ENCODE measurements at regions not wholly inside any gene's neighbourhood (a gene's known extent, or its start where the extent isn't known, plus 50 kb on each side); places are given as distances from the start of the nearest gene placed in this dataset.

DNA sequence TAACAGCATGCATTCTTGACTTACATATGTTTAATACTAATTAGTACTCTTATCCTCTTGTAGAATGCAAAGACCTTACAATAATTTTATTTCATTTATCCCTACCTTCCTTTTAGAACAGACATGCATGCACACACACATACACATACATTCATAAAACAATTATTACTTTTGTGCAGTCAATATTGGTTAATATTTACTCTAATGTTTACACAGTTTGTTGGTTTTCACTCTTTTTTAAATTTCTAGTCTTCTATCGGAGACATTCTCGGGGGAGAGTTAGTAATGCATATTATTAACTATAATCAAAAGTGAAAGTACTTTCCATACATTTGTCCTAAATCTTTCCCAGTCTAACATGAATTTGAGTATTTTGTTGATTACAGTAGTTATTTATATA, 317.7 kb upstream of the DPH6 start:
- H3K9ac ChIP-seq (ENCODE audit: low read depth in 1 of 2, low read length in 2 of 2), result no peak overlapping the region
- no peaks in the 10 kb centered on the region for H3K9me3 ChIP-seq (ENCODE audit: control insufficient read depth in 1 of 2, low read length in 2 of 2)
- no peaks in the 10 kb centered on the region for H3K36me3 ChIP-seq (ENCODE audit: control insufficient read depth in 1 of 2, insufficient read depth in 2 of 2, low read length in 2 of 2)
- no peak overlapping the region for H3K27ac ChIP-seq (ENCODE audit: low read depth, low read length)
- H3K4me1 ChIP-seq (ENCODE audit: control insufficient read depth in 1 of 2, insufficient read depth in 2 of 2, low read length in 2 of 2), result no peaks in the 10 kb centered on the region
- H3K4me3 ChIP-seq (ENCODE audit: low read depth in 1 of 2, low read length in 2 of 2), result no peak overlapping the region
- no peaks in the 10 kb centered on the region for H3K27me3 ChIP-seq (ENCODE audit: control insufficient read depth in 1 of 2, insufficient read depth in 2 of 2, low read length in 2 of 2)

DNA sequence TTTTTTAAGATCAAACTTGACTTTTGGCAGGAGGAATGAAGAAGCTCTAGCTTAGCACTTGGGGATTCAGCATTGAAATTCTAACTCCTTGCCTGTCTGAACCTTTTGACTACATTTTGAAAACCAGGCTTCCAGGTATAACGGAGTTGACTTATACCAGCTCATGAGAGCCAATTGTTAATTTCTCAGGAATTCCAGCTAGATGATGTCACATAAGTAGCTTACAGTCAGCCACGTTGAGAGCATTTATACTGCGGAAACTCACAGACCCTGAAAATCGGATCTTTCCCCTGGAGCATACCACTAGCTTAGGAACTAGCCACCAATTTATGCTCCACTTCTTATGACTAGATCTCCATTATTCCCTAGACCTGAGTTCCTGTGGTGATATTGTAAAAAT, 321.4 kb upstream of the DPH6 start:
- no peak overlapping the region for H3K9ac ChIP-seq (ENCODE audit: low read depth in 1 of 2, low read length in 2 of 2)

DNA sequence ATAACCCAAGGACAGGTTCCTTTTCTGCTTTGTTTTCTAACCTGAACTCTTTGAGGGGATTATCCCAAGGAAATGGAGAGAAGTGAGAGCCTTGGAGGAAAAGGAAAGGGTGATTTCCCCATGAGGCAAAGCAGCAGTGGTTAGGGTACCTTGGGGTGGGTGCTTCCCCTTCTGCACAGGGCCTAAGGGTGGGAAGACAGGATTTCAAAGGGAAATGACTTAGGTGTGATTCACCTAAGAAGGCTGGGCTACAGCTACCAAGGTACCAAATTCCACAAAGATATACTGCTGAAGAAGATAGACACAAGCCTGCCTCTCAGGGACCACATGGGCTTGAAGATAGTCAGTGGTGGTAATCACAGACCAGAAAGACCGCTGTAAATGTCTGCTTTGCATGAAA, 325.3 kb upstream of the DPH6 start:
- Histone ChIP-seq H3K9ac (ENCODE audit: low read depth in 1 of 2, low read length in 2 of 2) (no peak overlapping the region), H3K27me3 (ENCODE audit: control insufficient read depth in 1 of 2, insufficient read depth in 2 of 2, low read length in 2 of 2) (no peaks in the 10 kb centered on the region), H3K36me3 (ENCODE audit: control insufficient read depth in 1 of 2, insufficient read depth in 2 of 2, low read length in 2 of 2) (no peaks in the 10 kb centered on the region), H3K4me1 (ENCODE audit: control insufficient read depth in 1 of 2, insufficient read depth in 2 of 2, low read length in 2 of 2) (no peaks in the 10 kb centered on the region), H3K9me3 (ENCODE audit: control insufficient read depth in 1 of 2, low read length in 2 of 2) (no peaks in the 10 kb centered on the region), H3K27ac (ENCODE audit: low read depth, low read length) (no peak overlapping the region), H3K4me3 (ENCODE audit: low read depth in 1 of 2, low read length in 2 of 2) (no peak overlapping the region)

More for the DNA sequence above, 321.4 kb upstream of the DPH6 start:
- Histone ChIP-seq H3K27ac (ENCODE audit: low read depth, low read length) (no peak overlapping the region), H3K4me3 (ENCODE audit: low read depth in 1 of 2, low read length in 2 of 2) (no peak overlapping the region), H3K36me3 (ENCODE audit: control insufficient read depth in 1 of 2, insufficient read depth in 2 of 2, low read length in 2 of 2) (no peaks in the 10 kb centered on the region), H3K4me1 (ENCODE audit: control insufficient read depth in 1 of 2, insufficient read depth in 2 of 2, low read length in 2 of 2) (no peaks in the 10 kb centered on the region), H3K27me3 (ENCODE audit: control insufficient read depth in 1 of 2, insufficient read depth in 2 of 2, low read length in 2 of 2) (no peaks in the 10 kb centered on the region), H3K9me3 (ENCODE audit: control insufficient read depth in 1 of 2, low read length in 2 of 2) (no peaks in the 10 kb centered on the region)

DNA sequence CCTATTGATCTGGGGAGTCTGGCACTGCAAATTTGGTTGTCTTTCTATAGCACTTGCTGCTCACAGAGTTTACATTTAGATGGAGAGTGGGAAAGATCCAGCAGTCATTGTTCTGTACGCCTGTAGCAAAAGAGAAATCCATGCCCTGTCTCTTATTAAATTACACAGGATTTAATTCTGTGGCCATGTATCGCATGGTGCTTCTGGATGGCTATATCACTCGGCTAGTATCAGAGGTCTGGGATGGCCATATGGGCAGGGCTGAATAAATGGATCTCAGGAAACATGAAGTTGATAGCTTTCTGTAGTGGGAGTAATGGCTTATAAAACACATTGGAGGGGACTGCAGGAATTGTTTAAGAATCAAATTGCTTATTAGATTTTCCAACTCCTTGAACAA, 325.8 kb upstream of the DPH6 start:
- H3K9me3 ChIP-seq (ENCODE audit: control insufficient read depth in 1 of 2, low read length in 2 of 2), result no peaks in the 10 kb centered on the region
- H3K4me1 ChIP-seq (ENCODE audit: control insufficient read depth in 1 of 2, insufficient read depth in 2 of 2, low read length in 2 of 2), result no peaks in the 10 kb centered on the region
- H3K27ac ChIP-seq (ENCODE audit: low read depth, low read length), result no peak overlapping the region
- no peaks in the 10 kb centered on the region for H3K27me3 ChIP-seq (ENCODE audit: control insufficient read depth in 1 of 2, insufficient read depth in 2 of 2, low read length in 2 of 2)
- no peak overlapping the region for H3K4me3 ChIP-seq (ENCODE audit: low read depth in 1 of 2, low read length in 2 of 2)
- no peak overlapping the region for H3K9ac ChIP-seq (ENCODE audit: low read depth in 1 of 2, low read length in 2 of 2)
- no peaks in the 10 kb centered on the region for H3K36me3 ChIP-seq (ENCODE audit: control insufficient read depth in 1 of 2, insufficient read depth in 2 of 2, low read length in 2 of 2)

DNA sequence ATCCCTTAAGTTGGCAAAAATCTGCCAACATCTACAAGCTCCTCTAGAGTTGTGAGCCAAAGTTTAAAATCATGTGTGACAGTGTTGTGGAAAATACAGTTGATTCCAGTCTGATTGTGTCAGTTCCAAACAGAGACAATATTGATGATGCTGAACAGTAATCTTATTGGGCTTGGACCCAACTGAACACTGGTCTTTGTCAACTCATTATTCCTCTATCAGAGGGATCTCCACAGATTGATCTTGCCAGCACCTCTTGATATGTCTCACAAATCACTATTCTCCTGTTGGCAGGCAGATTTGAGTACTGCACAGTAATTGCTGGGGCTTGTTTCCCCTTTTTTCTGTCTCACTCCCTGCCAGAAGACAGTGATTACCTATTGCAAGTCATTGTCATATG, 326.6 kb upstream of the DPH6 start:
- Histone ChIP-seq H3K36me3 (ENCODE audit: control insufficient read depth in 1 of 2, insufficient read depth in 2 of 2, low read length in 2 of 2) (no peaks in the 10 kb centered on the region), H3K4me3 (ENCODE audit: low read depth in 1 of 2, low read length in 2 of 2) (no peak overlapping the region), H3K27me3 (ENCODE audit: control insufficient read depth in 1 of 2, insufficient read depth in 2 of 2, low read length in 2 of 2) (no peaks in the 10 kb centered on the region), H3K27ac (ENCODE audit: low read depth, low read length) (no peak overlapping the region), H3K4me1 (ENCODE audit: control insufficient read depth in 1 of 2, insufficient read depth in 2 of 2, low read length in 2 of 2) (no peaks in the 10 kb centered on the region), H3K9ac (ENCODE audit: low read depth in 1 of 2, low read length in 2 of 2) (no peak overlapping the region), H3K9me3 (ENCODE audit: control insufficient read depth in 1 of 2, low read length in 2 of 2) (no peaks in the 10 kb centered on the region)

DNA sequence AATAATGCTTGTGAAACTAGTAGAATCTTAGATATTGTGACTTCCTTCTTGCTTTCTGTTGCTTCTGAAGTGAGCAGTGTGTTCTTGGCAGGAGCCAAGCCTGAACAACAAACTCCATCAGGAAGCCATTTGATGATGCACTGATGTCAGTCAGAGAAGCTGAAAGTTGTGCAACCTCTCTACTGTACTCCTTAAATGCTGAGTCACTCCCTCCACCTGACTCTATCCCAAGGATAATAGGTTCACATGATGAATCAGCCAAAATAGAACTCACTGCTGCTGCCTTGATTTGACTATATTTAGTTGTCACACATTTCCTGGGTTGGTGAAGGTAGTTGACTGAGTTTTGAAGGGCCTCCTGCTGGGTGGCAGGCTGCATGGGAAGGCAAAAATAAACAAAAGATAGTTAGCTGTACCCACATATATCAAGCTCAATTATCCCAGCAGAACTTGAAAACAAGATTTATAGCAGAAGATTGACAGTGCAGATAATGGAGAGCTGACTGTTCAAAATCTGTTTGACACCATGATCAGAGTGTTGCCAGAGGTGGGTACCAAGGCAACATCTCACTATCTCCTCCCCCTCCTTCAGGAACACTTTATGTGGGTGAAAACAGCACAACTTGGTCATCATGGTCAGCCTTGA, 328.4 kb upstream of the DPH6 start:
- H3K9ac ChIP-seq (ENCODE audit: low read depth in 1 of 2, low read length in 2 of 2), result no peak overlapping the region
- no peak overlapping the region for H3K4me3 ChIP-seq (ENCODE audit: low read depth in 1 of 2, low read length in 2 of 2)
- H3K27me3 ChIP-seq (ENCODE audit: control insufficient read depth in 1 of 2, insufficient read depth in 2 of 2, low read length in 2 of 2), result no peaks in the 10 kb centered on the region
- no peak overlapping the region for H3K27ac ChIP-seq (ENCODE audit: low read depth, low read length)
- no peaks in the 10 kb centered on the region for H3K36me3 ChIP-seq (ENCODE audit: control insufficient read depth in 1 of 2, insufficient read depth in 2 of 2, low read length in 2 of 2)
- H3K9me3 ChIP-seq (ENCODE audit: control insufficient read depth in 1 of 2, low read length in 2 of 2), result no peaks in the 10 kb centered on the region
- no peaks in the 10 kb centered on the region for H3K4me1 ChIP-seq (ENCODE audit: control insufficient read depth in 1 of 2, insufficient read depth in 2 of 2, low read length in 2 of 2)

DNA sequence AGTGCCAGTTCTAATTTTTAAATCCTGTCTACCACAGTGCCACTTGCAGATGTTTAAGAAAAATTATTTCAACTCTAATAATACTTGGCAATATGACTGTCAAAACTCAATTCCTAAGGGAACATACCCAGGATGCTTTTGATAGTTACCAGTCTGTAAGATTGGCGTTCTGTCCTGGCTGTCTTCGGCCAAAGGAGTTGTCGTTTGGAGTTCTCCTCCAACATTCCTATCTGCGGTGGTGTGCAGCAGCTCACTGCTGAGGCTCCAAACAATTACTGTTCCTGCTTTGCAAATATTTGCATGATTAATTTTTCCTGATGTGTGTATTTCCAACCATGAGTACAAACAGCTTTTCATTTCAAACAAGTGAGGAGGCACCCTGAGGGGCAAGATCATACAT, 330.8 kb upstream of the DPH6 start:
- Histone ChIP-seq H3K9ac (ENCODE audit: low read depth in 1 of 2, low read length in 2 of 2) (no peak overlapping the region), H3K4me3 (ENCODE audit: low read depth in 1 of 2, low read length in 2 of 2) (no peak overlapping the region), H3K27me3 (ENCODE audit: control insufficient read depth in 1 of 2, insufficient read depth in 2 of 2, low read length in 2 of 2) (no peaks in the 10 kb centered on the region), H3K4me1 (ENCODE audit: control insufficient read depth in 1 of 2, insufficient read depth in 2 of 2, low read length in 2 of 2) (no peaks in the 10 kb centered on the region), H3K27ac (ENCODE audit: low read depth, low read length) (no peak overlapping the region), H3K36me3 (ENCODE audit: control insufficient read depth in 1 of 2, insufficient read depth in 2 of 2, low read length in 2 of 2) (no peaks in the 10 kb centered on the region), H3K9me3 (ENCODE audit: control insufficient read depth in 1 of 2, low read length in 2 of 2) (no peaks in the 10 kb centered on the region)

DNA sequence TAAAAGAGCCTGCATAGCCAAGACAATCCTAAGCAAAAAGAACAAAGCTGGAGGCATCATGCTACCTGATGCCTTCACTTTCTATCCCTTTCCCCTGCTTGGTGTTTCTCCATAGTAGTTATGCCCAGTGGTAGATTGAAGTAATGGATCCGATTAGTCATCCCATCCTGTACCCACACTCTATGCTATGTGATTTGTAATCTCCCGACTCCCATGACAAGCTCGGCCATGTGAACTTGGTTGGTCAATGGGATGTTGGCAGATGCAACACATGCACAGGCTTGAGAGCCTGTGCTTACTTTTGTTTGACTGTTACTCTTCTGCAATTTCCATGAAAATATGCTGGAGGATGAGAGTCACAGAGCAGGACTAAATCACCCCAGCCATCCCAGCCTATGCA, 334.9 kb upstream of the DPH6 start:
- Histone ChIP-seq H3K4me1 (ENCODE audit: control insufficient read depth in 1 of 2, insufficient read depth in 2 of 2, low read length in 2 of 2) (no peaks in the 10 kb centered on the region), H3K9ac (ENCODE audit: low read depth in 1 of 2, low read length in 2 of 2) (no peak overlapping the region), H3K27ac (ENCODE audit: low read depth, low read length) (no peak overlapping the region), H3K27me3 (ENCODE audit: control insufficient read depth in 1 of 2, insufficient read depth in 2 of 2, low read length in 2 of 2) (no peaks in the 10 kb centered on the region), H3K36me3 (ENCODE audit: control insufficient read depth in 1 of 2, insufficient read depth in 2 of 2, low read length in 2 of 2) (no peaks in the 10 kb centered on the region), H3K9me3 (ENCODE audit: control insufficient read depth in 1 of 2, low read length in 2 of 2) (no peaks in the 10 kb centered on the region), H3K4me3 (ENCODE audit: low read depth in 1 of 2, low read length in 2 of 2) (no peak overlapping the region)

DNA sequence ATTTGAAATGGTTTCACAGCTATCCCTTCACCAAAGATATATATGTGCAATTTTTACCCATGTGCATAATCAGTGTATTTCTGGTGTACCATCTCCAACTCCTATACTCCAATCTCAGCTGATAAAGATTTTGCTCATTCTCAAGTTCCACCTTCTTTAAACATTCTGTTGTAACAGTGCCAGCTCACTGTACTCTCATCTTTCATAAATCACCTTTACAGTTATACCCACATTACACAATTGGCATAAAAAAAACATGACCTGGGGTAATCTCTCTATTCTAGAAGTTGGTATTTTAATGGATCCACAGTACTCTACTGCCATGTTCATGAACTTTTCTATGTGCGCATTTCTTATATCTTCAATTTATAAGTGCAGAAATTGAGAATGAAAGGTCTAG, 339.9 kb upstream of the DPH6 start:
- no peaks in the 10 kb centered on the region for H3K27me3 ChIP-seq (ENCODE audit: control insufficient read depth in 1 of 2, insufficient read depth in 2 of 2, low read length in 2 of 2)
- no peaks in the 10 kb centered on the region for H3K4me1 ChIP-seq (ENCODE audit: control insufficient read depth in 1 of 2, insufficient read depth in 2 of 2, low read length in 2 of 2)
- no peaks in the 10 kb centered on the region for H3K9me3 ChIP-seq (ENCODE audit: control insufficient read depth in 1 of 2, low read length in 2 of 2)
- H3K4me3 ChIP-seq (ENCODE audit: low read depth in 1 of 2, low read length in 2 of 2), result no peak overlapping the region
- H3K27ac ChIP-seq (ENCODE audit: low read depth, low read length), result no peak overlapping the region
- H3K9ac ChIP-seq (ENCODE audit: low read depth in 1 of 2, low read length in 2 of 2), result no peak overlapping the region
- no peaks in the 10 kb centered on the region for H3K36me3 ChIP-seq (ENCODE audit: control insufficient read depth in 1 of 2, insufficient read depth in 2 of 2, low read length in 2 of 2)

DNA sequence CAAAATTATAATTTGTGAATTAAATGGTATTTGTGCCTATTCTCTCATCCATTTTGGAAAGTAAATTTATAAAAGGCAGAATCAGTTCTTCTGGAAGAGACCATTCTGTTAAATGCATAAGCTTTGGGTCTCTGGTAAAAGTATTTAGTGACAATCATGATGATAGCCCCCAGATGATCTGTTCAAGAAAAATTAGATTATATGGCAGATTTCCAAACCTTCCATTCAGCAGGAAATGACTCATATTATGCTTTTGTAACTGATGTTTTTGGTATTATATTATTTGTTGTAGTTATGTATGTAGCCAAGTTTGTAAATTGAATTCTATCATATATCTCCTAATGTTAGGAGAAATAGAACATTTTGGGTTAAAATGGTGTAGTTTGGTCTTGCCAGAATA, 340.8 kb upstream of the DPH6 start:
- H3K27ac ChIP-seq (ENCODE audit: low read depth, low read length), result no peak overlapping the region
- H3K4me1 ChIP-seq (ENCODE audit: control insufficient read depth in 1 of 2, insufficient read depth in 2 of 2, low read length in 2 of 2), result no peaks in the 10 kb centered on the region
- H3K27me3 ChIP-seq (ENCODE audit: control insufficient read depth in 1 of 2, insufficient read depth in 2 of 2, low read length in 2 of 2), result no peaks in the 10 kb centered on the region
- no peak overlapping the region for H3K4me3 ChIP-seq (ENCODE audit: low read depth in 1 of 2, low read length in 2 of 2)
- no peak overlapping the region for H3K9ac ChIP-seq (ENCODE audit: low read depth in 1 of 2, low read length in 2 of 2)
- no peaks in the 10 kb centered on the region for H3K9me3 ChIP-seq (ENCODE audit: control insufficient read depth in 1 of 2, low read length in 2 of 2)
- no peaks in the 10 kb centered on the region for H3K36me3 ChIP-seq (ENCODE audit: control insufficient read depth in 1 of 2, insufficient read depth in 2 of 2, low read length in 2 of 2)

DNA sequence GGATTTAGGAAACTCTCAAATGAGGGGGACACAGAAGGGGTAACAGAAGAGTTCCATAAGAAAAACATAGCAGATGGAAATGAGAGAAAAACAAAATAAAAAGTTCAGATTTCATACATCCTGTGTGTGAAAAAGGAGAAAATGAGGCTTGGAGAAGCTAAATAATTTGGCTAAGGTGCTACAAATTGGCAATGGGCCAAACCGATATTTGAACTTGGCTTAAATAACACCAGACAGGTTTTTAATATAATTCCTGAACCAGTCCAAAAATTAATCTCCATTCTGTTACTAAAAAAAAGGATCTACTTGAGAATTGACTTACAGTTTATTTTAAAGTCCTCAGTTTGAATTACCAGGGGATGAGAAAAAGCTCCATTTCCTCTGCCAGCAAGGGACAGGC, 342.9 kb upstream of the DPH6 start:
- no peak overlapping the region for H3K4me3 ChIP-seq (ENCODE audit: low read depth in 1 of 2, low read length in 2 of 2)
- no peak overlapping the region for H3K27ac ChIP-seq (ENCODE audit: low read depth, low read length)
- no peaks in the 10 kb centered on the region for H3K4me1 ChIP-seq (ENCODE audit: control insufficient read depth in 1 of 2, insufficient read depth in 2 of 2, low read length in 2 of 2)
- H3K9me3 ChIP-seq (ENCODE audit: control insufficient read depth in 1 of 2, low read length in 2 of 2), result no peaks in the 10 kb centered on the region
- H3K9ac ChIP-seq (ENCODE audit: low read depth in 1 of 2, low read length in 2 of 2), result no peak overlapping the region
- H3K27me3 ChIP-seq (ENCODE audit: control insufficient read depth in 1 of 2, insufficient read depth in 2 of 2, low read length in 2 of 2), result no peaks in the 10 kb centered on the region
- no peaks in the 10 kb centered on the region for H3K36me3 ChIP-seq (ENCODE audit: control insufficient read depth in 1 of 2, insufficient read depth in 2 of 2, low read length in 2 of 2)

All from duodenal mucosa (tissue), 2 donors.